Chondrocyte (in vitro differentiated cells): ENCODE measurements at regions not wholly inside any gene's neighbourhood (a gene's known extent, or its start where the extent isn't known, plus 50 kb on each side); places are given as distances from the start of the nearest gene placed in this dataset.

Experiments
- DNase-seq: peaks from one replicate; pipeline ENCODE4 v3.0.0; 2021; ENCODE audit warnings: mixed read lengths, low spot score
- H3K27ac Mint-ChIP-seq: one replicate; pipeline ENCODE4 v1.8.0; 2021; ENCODE audit warnings: mild to moderate bottlenecking, moderate library complexity, mixed read lengths; ENCODE audit not compliant: unreplicated experiment
- H3K27me3 Mint-ChIP-seq: 2 replicates; pipeline ENCODE4 v1.8.0; 2021; ENCODE audit warnings: low read depth, mixed read lengths
- H3K36me3 Mint-ChIP-seq: 2 replicates; pipeline ENCODE4 v1.8.0; 2021; ENCODE audit warnings: low read depth, mixed read lengths
- H3K4me1 Mint-ChIP-seq: 2 replicates; pipeline ENCODE4 v1.8.0; 2021; ENCODE audit warnings: low read depth, mild to moderate bottlenecking, mixed read lengths
- H3K4me3 Mint-ChIP-seq: one replicate; pipeline ENCODE4 v1.8.0; 2021; ENCODE audit warnings: mild to moderate bottlenecking, moderate library complexity, mixed read lengths; ENCODE audit not compliant: unreplicated experiment
- H3K9me3 Mint-ChIP-seq: 2 replicates; pipeline ENCODE4 v1.8.0; 2021; ENCODE audit warnings: low read depth, mixed read lengths
- TF ChIP-seq, protein P1 (sequence below): fragments of 200-600 bp; sonication (generic); IDR thresholded peaks from 2 replicates; pipeline ENCODE4 v1.5.0; 2021; ENCODE audit warnings: antibody characterized with exemption, mild to moderate bottlenecking, moderate library complexity

DNA sequence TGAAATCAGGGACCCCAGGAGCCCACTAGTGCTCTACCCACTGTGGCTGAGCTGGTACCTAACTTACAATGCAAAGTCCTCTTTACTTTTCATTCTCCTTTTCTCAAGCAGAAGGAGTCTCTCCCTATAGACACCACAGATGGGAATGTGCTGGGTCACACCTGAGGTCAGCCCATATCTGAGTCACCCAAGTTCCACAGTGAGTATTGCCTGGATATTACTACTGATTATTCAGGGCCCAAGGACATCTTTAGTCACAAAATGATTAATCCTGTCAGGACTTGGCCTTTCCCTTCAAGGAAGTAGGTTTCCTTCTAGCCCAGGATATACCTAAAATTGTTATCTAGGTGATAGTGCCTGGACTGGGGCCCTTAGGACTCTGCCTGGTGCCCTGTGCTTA, 1305.2 kb downstream of the SI start:
- DNase-seq = no peak
- H3K27me3 Mint-ChIP-seq = no peaks in the 10 kb centered on the region
- peaks cover 18% of the 10 kb centered on the region for H3K9me3 Mint-ChIP-seq
- no peak overlapping the region for H3K27ac Mint-ChIP-seq
- H3K4me3 Mint-ChIP-seq = no peak overlapping the region
- H3K4me1 Mint-ChIP-seq = peaks cover 9% of the 10 kb centered on the region
- H3K36me3 Mint-ChIP-seq = no peaks in the 10 kb centered on the region
- TF ChIP-seq, protein P1, sequence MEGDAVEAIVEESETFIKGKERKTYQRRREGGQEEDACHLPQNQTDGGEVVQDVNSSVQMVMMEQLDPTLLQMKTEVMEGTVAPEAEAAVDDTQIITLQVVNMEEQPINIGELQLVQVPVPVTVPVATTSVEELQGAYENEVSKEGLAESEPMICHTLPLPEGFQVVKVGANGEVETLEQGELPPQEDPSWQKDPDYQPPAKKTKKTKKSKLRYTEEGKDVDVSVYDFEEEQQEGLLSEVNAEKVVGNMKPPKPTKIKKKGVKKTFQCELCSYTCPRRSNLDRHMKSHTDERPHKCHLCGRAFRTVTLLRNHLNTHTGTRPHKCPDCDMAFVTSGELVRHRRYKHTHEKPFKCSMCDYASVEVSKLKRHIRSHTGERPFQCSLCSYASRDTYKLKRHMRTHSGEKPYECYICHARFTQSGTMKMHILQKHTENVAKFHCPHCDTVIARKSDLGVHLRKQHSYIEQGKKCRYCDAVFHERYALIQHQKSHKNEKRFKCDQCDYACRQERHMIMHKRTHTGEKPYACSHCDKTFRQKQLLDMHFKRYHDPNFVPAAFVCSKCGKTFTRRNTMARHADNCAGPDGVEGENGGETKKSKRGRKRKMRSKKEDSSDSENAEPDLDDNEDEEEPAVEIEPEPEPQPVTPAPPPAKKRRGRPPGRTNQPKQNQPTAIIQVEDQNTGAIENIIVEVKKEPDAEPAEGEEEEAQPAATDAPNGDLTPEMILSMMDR = no peak

DNA sequence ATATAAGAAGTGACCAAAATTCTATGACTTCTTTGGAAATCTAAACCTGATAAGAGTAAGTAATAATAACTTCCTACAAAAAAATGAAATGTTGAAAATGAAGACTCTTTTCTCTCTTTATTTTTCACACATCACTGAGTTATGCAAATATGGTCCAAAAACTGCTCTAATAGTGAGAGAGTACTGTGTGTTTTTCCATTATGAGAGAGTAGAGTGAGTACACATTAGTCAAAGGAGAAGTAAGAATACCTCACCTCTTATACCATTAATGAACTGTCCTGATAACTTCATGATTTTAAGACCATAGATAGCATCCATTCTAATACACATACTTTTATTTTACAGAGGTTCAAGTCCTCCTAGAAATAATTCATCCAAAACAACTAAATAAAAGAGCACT, 1310.2 kb downstream of the SI start:
- Mint-ChIP-seq H3K9me3 (peaks cover 6% of the 10 kb centered on the region), H3K4me3 (no peak overlapping the region), H3K36me3 (no peaks in the 10 kb centered on the region), H3K27ac (no peak overlapping the region), H3K27me3 (peaks cover 2% of the 10 kb centered on the region), H3K4me1 (no peaks in the 10 kb centered on the region)
- TF ChIP-seq, protein P1 = no peak
- no peak for DNase-seq

DNA sequence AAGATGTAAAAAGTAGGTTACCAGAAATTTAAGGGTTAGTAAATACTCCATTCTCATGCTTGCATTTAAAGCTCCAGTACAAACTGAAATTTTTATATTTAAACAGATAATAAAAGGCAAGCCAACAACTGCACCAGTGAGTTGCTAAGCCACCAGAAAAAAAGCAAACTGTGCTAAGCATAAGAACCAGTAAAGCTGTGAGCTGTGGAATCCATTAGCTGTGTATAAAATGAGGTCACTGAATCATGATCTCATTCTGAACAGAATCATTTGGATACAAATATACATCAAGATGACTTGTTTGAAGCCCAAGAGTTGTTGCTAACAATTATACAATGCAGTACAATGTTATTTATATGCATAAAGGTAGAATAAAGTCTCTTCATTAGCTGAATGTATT, 1312.2 kb downstream of the SI start:
- no peaks in the 10 kb centered on the region for H3K4me1 Mint-ChIP-seq
- H3K27me3 Mint-ChIP-seq = peaks cover 2% of the 10 kb centered on the region
- DNase-seq = no peak
- H3K36me3 Mint-ChIP-seq = no peaks in the 10 kb centered on the region
- no peak overlapping the region for H3K27ac Mint-ChIP-seq
- no peak overlapping the region for H3K4me3 Mint-ChIP-seq
- H3K9me3 Mint-ChIP-seq = peaks cover 3% of the 10 kb centered on the region
- TF ChIP-seq, protein P1 = no peak

DNA sequence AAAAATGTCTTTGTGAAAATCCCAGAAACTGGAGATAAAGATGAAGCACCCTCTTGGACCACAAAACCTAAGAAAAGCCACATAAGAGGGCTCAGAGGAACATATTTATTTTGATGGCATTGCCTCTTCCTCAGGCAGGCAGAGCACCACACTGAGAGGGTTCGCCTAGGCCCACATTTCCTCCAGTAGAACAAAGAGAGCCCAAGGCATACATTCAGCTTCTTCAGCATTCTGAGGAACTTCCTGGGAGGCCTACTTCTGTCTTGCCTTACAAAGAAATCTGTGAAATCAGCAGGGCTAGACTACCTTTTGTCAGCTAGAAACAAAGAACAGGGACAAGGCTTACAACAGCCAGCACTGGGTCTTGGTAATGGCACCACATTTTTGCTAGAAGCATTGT, 1325.3 kb downstream of the SI start:
- TF ChIP-seq, protein P1 = no peak
- Mint-ChIP-seq H3K27me3 (no peaks in the 10 kb centered on the region), H3K4me1 (no peaks in the 10 kb centered on the region), H3K9me3 (peaks cover 22% of the 10 kb centered on the region), H3K27ac (no peak overlapping the region), H3K4me3 (no peak overlapping the region), H3K36me3 (no peaks in the 10 kb centered on the region)
- no peak for DNase-seq

DNA sequence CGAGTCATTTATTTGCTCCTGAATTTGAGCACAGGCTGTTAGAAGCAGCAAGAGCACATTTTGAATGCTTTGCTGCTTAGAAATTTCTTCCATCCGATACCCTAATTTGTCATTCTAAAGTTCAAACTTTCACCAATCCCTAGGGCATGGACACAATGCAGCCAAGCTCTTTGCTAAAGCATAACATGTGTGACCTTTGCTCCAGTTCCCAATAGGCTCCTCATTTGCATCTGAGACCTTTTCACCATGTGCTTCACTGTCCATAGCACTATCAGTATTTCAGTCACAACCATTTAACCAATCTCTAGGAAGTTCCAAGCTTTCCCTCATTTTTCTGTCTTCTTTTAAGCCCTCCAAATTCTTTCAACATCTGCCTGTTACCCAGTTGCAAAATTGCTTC, 1333.1 kb downstream of the SI start:
- Mint-ChIP-seq H3K36me3 (no peaks in the 10 kb centered on the region), H3K4me1 (no peaks in the 10 kb centered on the region), H3K4me3 (no peak overlapping the region), H3K27me3 (peaks cover 3% of the 10 kb centered on the region), H3K27ac (no peak overlapping the region), H3K9me3 (peaks cover 10% of the 10 kb centered on the region)
- TF ChIP-seq, protein P1 = no peak
- DNase-seq = no peak
